Left ventricle myocardium inferior (tissue), 1 donor: ENCODE measurements at regions not wholly inside any gene's neighbourhood (a gene's known extent, or its start where the extent isn't known, plus 50 kb on each side); places are given as distances from the start of the nearest gene placed in this dataset.
A peak's percentile ranks its signal among the peaks of the same experiment; 100 is the strongest.

Experiments
- DNase-seq: peaks from one replicate; pipeline ENCODE4 v3.0.0-alpha.2; 2020
- H3K27ac ChIP-seq: fragments of 200-600 bp; replicated peaks from 2 replicates; pipeline ENCODE4 v1.8.0; 2021
- H3K27me3 ChIP-seq: fragments of 200-600 bp; 2 replicates; pipeline ENCODE4 v1.8.0; 2021; ENCODE audit warnings: low read depth
- H3K36me3 ChIP-seq: fragments of 200-600 bp; 2 replicates; pipeline ENCODE4 v1.8.0; 2021
- H3K4me1 ChIP-seq: fragments of 200-600 bp; 2 replicates; pipeline ENCODE4 v1.8.0; 2021
- H3K4me3 ChIP-seq: fragments of 200-600 bp; 2 replicates; pipeline ENCODE4 v1.8.0; 2021; ENCODE audit warnings: mild to moderate bottlenecking, moderate library complexity
- H3K9me3 ChIP-seq: fragments of 200-600 bp; replicated peaks from 2 replicates; pipeline ENCODE4 v1.8.0; 2021
- CTCF ChIP-seq: fragments of 200-600 bp; IDR thresholded peaks from 2 replicates; pipeline ENCODE4 v1.8.0; 2021; ENCODE audit warnings: antibody characterized with exemption, mild to moderate bottlenecking, borderline replicate concordance
- intact Hi-C: fragments of 100-400 bp; cut with micrococcal nuclease; formaldehyde crosslinking; loops from one replicate; pipeline ENCODE4 v1.11.0; 2022
- donor health status: DM: no; HTN: yes; CAD: no; lungs with severe emphysema.

DNA sequence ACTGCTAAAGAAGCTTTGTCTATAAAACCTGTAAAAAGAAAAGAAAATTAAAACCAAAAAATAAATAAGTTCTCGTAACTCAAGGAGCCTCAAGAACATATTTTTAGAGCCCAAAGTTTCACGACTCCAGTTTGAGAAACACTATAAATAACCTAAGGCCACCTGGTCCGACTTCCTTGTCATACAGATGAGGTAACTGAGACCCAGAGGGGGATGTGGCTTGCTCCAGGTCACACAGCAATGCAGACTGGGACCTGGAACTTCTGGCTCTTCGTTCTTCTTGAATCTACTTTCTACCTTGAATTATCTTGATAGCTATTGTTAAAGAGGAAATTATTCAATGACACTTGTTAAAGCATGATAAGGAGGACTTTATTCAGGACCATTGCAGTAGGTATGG, 514.8 kb downstream of the CDK5RAP2 start:
- no peak for TF ChIP-seq CTCF

DNA sequence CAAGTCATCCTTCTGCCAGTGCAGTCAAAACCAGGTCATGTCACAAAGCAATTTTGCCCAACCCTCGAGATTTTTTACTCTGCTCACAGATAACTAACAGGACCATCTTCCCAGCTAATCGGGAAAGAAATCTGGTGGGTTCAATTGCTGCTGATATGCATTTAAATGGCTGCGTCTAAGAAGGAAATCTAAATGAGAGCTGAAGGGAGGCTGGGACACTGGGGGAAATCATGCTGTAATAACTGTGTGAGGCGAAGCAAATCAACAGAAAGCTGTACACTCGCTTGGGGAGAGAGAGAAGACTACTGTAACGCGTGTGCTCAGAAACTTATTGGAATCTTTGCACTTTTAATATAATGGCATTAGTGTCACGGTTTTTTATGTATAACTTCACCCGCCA, 535.0 kb downstream of the CDK5RAP2 start:
- intact Hi-C loops: no loop called here
- no peak for DNase-seq
- Histone ChIP-seq H3K4me1 (no peaks in the 10 kb centered on the region), H3K9me3 (no peaks in the 10 kb centered on the region), H3K4me3 (no peak overlapping the region), H3K27ac (no peak overlapping the region), H3K27me3 (peaks cover 22% of the 10 kb centered on the region), H3K36me3 (no peaks in the 10 kb centered on the region)
- no peak for TF ChIP-seq CTCF

More for the DNA sequence above, 514.8 kb downstream of the CDK5RAP2 start:
- no peaks in the 10 kb centered on the region for H3K36me3 ChIP-seq
- intact Hi-C loops: no loop called here
- no peak overlapping the region for H3K27ac ChIP-seq
- peaks cover 9% of the 10 kb centered on the region for H3K27me3 ChIP-seq
- no peaks in the 10 kb centered on the region for H3K4me1 ChIP-seq
- DNase-seq: no peak
- peaks cover 3% of the 10 kb centered on the region for H3K9me3 ChIP-seq
- H3K4me3 ChIP-seq: no peak overlapping the region

- no peak overlapping the region for H3K4me3 ChIP-seq
- peaks cover 25% of the 10 kb centered on the region for H3K27me3 ChIP-seq
- H3K9me3 ChIP-seq: no peaks in the 10 kb centered on the region
- H3K4me1 ChIP-seq: no peaks in the 10 kb centered on the region
- no peak overlapping the region for H3K27ac ChIP-seq
- no peak for TF ChIP-seq CTCF
- no peak for DNase-seq
- no peaks in the 10 kb centered on the region for H3K36me3 ChIP-seq
- intact Hi-C loops: no loop called here
These were observed 536.5 kb downstream of the CDK5RAP2 start for GRCh38 chr9:120043448-120043847.

DNA sequence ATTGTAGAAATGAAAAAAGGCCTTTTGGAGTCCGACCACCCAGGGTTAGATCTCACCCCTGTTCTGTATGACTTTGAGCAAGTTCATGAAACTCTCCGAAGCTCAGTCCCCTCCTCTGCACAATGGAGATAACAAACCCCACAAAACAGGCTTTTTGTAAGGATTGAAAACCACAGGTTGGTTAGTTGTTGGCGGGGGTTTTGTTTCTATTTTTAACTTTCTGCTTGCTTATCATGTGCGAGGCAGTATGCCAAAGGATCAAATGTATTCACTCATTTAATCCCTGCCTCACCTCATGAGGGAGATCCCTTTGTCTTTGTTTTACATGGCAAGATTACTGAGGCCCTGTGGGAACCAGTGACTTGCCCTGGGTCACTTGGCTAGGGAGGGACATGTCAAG, 539.1 kb downstream of the CDK5RAP2 start:
- TF ChIP-seq CTCF: no peak
- H3K4me3 ChIP-seq: no peak overlapping the region

GRCh38 chr9:120038342-120038741, 541.6 kb downstream of the CDK5RAP2 start:
- TF ChIP-seq CTCF: no peak
- H3K4me3 ChIP-seq: no peak overlapping the region
- intact Hi-C loops: no loop called here
- H3K36me3 ChIP-seq: no peaks in the 10 kb centered on the region
- DNase-seq: no peak
- no peaks in the 10 kb centered on the region for H3K4me1 ChIP-seq
- no peak overlapping the region for H3K27ac ChIP-seq
- no peaks in the 10 kb centered on the region for H3K9me3 ChIP-seq
- peaks cover 23% of the 10 kb centered on the region for H3K27me3 ChIP-seq

More for the DNA sequence above, 539.1 kb downstream of the CDK5RAP2 start:
- intact Hi-C loops: no loop called here
- Histone ChIP-seq H3K4me1 (no peaks in the 10 kb centered on the region), H3K36me3 (no peaks in the 10 kb centered on the region), H3K27me3 (peaks cover 30% of the 10 kb centered on the region), H3K9me3 (no peaks in the 10 kb centered on the region), H3K27ac (no peak overlapping the region)
- DNase-seq: no peak

DNA sequence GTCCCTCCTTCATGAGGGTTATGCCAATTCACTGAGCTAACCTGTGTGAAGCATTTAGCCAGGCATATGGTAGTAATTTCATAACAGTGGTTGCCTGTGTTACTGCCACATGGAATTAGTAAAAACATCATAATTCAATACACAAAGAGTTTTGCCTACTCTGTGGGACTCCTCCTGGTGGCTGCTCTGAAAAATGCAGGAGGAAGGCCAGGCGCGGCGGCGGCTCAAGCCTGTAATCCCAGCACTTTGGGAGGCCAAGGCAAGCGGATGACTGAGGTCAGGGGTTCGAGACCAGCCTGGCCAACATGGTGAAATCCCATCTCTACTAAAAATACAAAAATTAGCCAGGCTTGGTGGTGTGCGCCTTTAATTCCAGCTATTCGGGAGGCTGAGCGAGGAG, 547.3 kb downstream of the CDK5RAP2 start:
- Histone ChIP-seq H3K27me3 (peaks cover 12% of the 10 kb centered on the region), H3K4me1 (no peaks in the 10 kb centered on the region), H3K27ac (no peak overlapping the region), H3K4me3 (no peak overlapping the region), H3K9me3 (no peaks in the 10 kb centered on the region), H3K36me3 (no peaks in the 10 kb centered on the region)
- DNase-seq: no peak
- intact Hi-C loops: no loop called here
- TF ChIP-seq CTCF: peak; percentile 17
